ENCODE measurements at regions not wholly inside any gene's neighbourhood (a gene's known extent, or its start where the extent isn't known, plus 50 kb on each side); places are given as distances from the start of the nearest gene placed in this dataset.

DNA sequence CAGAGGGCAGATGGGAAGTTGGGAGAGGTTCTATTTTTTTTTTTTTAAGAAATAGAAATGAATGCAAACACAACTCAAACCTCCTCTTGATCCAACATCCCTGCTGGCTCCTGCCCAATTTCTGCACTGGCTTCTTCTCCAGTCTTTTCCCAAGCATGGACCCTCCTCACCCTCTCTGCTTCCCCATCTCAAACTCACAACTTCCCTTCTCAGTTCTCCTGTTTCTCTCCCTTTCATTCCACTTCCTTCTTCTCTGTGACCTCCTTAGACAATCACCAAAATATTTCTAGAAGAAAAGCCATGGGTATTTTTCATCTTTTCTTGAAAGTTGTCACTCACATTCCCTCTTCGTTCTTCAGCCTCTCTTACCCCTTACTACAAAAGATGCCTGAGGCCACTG, 85.2 kb upstream of the VPREB1 start:
- no peaks in the 10 kb centered on the region for H3K9me3 ChIP-seq (replicated peaks; ENCODE audit: control insufficient read depth, insufficient read depth, low read length)
- H3K9me1 ChIP-seq (replicated peaks; ENCODE audit: control insufficient read depth, extremely low read depth, insufficient read depth, low read length): no peaks in the 10 kb centered on the region
- dilution Hi-C loops (cut with MboI; ENCODE audit: extremely low pct_ligation_motif_present, low sequenced_read_pairs): no loop called here
- peaks cover 17 to 26% of the 10 kb centered on the region in 2 experiments for H3K27me3 ChIP-seq (ENCODE audit: control insufficient read depth in 2 of 2, insufficient read depth in 2 of 2, low read length in 2 of 2)
- POLR2A ChIA-PET: no interaction called here
- no peak overlapping the region for H2AFZ ChIP-seq (ENCODE audit: low read depth, low read length)
- H3K27ac ChIP-seq (ENCODE audit: insufficient read depth, low read depth, low read length): no peak overlapping the region
- CTCF ChIA-PET: no interaction called here
- TF ChIP-seq MYC (IDR thresholded peaks at IDR 0.05; ENCODE audit: low read depth, low read length): no peak
- TF ChIP-seq POLR2AphosphoS5 (IDR thresholded peaks at IDR 0.05; ENCODE audit: insufficient read depth, low read depth, low read length): no peak
- H3K9ac ChIP-seq (replicated peaks; ENCODE audit: extremely low read depth, insufficient read depth, low read length): no peak overlapping the region
- H3K4me2 ChIP-seq (ENCODE audit: insufficient read depth, low read length): no peak overlapping the region
- H4K20me1 ChIP-seq (replicated peaks; ENCODE audit: control insufficient read depth, extremely low read depth, insufficient read depth, low read length): no peaks in the 10 kb centered on the region
- no peak for DNase-seq (ENCODE audit: low read depth, low spot score)
- no peak overlapping the region for H3K4me3 ChIP-seq (replicated peaks in 1 of 3; ENCODE audit: insufficient read depth in 1 of 3, low read depth in 1 of 3, low read length in 3 of 3)
- no peaks in the 10 kb centered on the region for H3K79me2 ChIP-seq (ENCODE audit: control insufficient read depth, insufficient read depth, low read length)
- no TSS peak for BruUV-seq (replicated peaks)
- intact Hi-C loops (cut with micrococcal nuclease): no loop called here
- no peaks in the 10 kb centered on the region for H3K4me1 ChIP-seq (ENCODE audit: control insufficient read depth, extremely low read depth, insufficient read depth, low read length)
- H3K36me3 ChIP-seq (ENCODE audit: control insufficient read depth in 2 of 2, extremely low read depth in 1 of 2, insufficient read depth in 2 of 2, low read length in 2 of 2): no peaks in the 10 kb centered on the region
- no peak for FAIRE-seq

DNA sequence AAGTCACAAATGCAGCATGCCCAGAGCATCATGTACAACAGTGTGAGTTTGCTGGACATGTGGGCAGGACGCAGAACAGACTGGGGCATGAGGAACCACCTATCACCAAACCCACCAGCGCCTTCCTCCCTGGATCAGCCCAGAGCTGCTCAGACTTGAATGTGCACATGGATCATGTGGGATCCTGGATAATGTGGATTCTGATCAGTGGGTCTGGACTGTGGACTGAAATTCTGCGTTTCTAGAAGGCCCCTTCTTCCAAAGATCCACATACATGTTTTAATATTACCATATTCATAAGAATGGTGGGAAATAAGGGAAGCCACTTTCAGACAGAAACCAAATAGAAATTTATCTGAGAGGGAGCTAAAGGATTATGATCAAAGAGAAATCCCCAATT, 85.6 kb upstream of the VPREB1 start:
- DNase-seq (ENCODE audit: low read depth, low spot score) (no peak), FAIRE-seq (no peak)
- H3K4me1 ChIP-seq (ENCODE audit: control insufficient read depth, extremely low read depth, insufficient read depth, low read length): no peaks in the 10 kb centered on the region
- no peaks in the 10 kb centered on the region for H3K36me3 ChIP-seq (ENCODE audit: control insufficient read depth in 2 of 2, extremely low read depth in 1 of 2, insufficient read depth in 2 of 2, low read length in 2 of 2)
- no peaks in the 10 kb centered on the region for H3K9me1 ChIP-seq (replicated peaks; ENCODE audit: control insufficient read depth, extremely low read depth, insufficient read depth, low read length)
- no peak for TF ChIP-seq JUN (IDR thresholded peaks at IDR 0.05; ENCODE audit: borderline replicate concordance, insufficient read depth, insufficient read length, low read depth)
- no peak for TF ChIP-seq FOS (IDR thresholded peaks at IDR 0.05; ENCODE audit: borderline replicate concordance, insufficient read depth, low read length)
- TF ChIP-seq, protein P1, sequence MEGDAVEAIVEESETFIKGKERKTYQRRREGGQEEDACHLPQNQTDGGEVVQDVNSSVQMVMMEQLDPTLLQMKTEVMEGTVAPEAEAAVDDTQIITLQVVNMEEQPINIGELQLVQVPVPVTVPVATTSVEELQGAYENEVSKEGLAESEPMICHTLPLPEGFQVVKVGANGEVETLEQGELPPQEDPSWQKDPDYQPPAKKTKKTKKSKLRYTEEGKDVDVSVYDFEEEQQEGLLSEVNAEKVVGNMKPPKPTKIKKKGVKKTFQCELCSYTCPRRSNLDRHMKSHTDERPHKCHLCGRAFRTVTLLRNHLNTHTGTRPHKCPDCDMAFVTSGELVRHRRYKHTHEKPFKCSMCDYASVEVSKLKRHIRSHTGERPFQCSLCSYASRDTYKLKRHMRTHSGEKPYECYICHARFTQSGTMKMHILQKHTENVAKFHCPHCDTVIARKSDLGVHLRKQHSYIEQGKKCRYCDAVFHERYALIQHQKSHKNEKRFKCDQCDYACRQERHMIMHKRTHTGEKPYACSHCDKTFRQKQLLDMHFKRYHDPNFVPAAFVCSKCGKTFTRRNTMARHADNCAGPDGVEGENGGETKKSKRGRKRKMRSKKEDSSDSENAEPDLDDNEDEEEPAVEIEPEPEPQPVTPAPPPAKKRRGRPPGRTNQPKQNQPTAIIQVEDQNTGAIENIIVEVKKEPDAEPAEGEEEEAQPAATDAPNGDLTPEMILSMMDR (IDR thresholded peaks at IDR 0.05; ENCODE audit: extremely low read depth in 1 of 2, insufficient read depth in 1 of 2, low read depth in 1 of 2, low read length in 2 of 2): no peak
- TF ChIP-seq POLR2A (IDR thresholded peaks at IDR 0.05; ENCODE audit: low read depth, low read length): no peak
- TF ChIP-seq MYC (IDR thresholded peaks at IDR 0.05; ENCODE audit: low read depth, low read length): no peak
- no peak for TF ChIP-seq POLR2AphosphoS5 (IDR thresholded peaks at IDR 0.05; ENCODE audit: insufficient read depth, low read depth, low read length)
- TF ChIP-seq GATA2 (IDR thresholded peaks at IDR 0.05; ENCODE audit: insufficient read depth, insufficient read length, low read depth, low read length): no peak
- TF ChIP-seq, protein P2, sequence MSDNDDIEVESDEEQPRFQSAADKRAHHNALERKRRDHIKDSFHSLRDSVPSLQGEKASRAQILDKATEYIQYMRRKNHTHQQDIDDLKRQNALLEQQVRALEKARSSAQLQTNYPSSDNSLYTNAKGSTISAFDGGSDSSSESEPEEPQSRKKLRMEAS (IDR thresholded peaks at IDR 0.05; ENCODE audit: insufficient read depth, insufficient read length): no peak
- TF ChIP-seq EZH2 (IDR thresholded peaks at IDR 0.05; ENCODE audit: borderline replicate concordance, low read depth, low read length, severe bottlenecking): no peak
- H3K9ac ChIP-seq (replicated peaks; ENCODE audit: extremely low read depth, insufficient read depth, low read length): no peak overlapping the region
- no peaks in the 10 kb centered on the region for H4K20me1 ChIP-seq (replicated peaks; ENCODE audit: control insufficient read depth, extremely low read depth, insufficient read depth, low read length)
- ChIA-PET CTCF (no interaction called here), POLR2A (no interaction called here)
- H3K9me3 ChIP-seq (replicated peaks; ENCODE audit: control insufficient read depth, insufficient read depth, low read length): no peaks in the 10 kb centered on the region
- H3K4me3 ChIP-seq (replicated peaks in 1 of 3; ENCODE audit: insufficient read depth in 1 of 3, low read depth in 1 of 3, low read length in 3 of 3): no peak overlapping the region
- H2AFZ ChIP-seq (ENCODE audit: low read depth, low read length): no peak overlapping the region
- no peak overlapping the region for H3K27ac ChIP-seq (ENCODE audit: insufficient read depth, low read depth, low read length)
- no peaks in the 10 kb centered on the region for H3K79me2 ChIP-seq (ENCODE audit: control insufficient read depth, insufficient read depth, low read length)
- no TSS peak for BruUV-seq (replicated peaks)
- intact Hi-C loops (cut with micrococcal nuclease): no loop called here
- peaks cover 18 to 26% of the 10 kb centered on the region in 2 experiments for H3K27me3 ChIP-seq (ENCODE audit: control insufficient read depth in 2 of 2, insufficient read depth in 2 of 2, low read length in 2 of 2)
- no peak overlapping the region for H3K4me2 ChIP-seq (ENCODE audit: insufficient read depth, low read length)
- dilution Hi-C loops (cut with MboI; ENCODE audit: extremely low pct_ligation_motif_present, low sequenced_read_pairs): no loop called here

Data from endothelial cell of umbilical vein (primary cell).